ENCODE measurements at regions not wholly inside any gene's neighbourhood (a gene's known extent, or its start where the extent isn't known, plus 50 kb on each side); places are given as distances from the start of the nearest gene placed in this dataset.

DNA sequence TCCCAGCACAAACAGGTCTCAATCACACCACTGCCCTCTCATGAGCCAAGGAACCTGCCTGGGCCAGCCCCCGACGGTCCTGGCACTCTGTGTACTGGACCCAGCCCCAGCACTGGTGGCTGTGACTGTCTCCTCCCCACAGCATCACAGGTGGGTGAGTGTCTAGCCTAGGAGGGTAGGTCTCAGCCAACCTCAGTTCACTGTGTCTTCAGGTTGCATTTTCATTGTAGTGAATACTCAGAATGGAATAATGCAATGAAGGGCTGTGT lies 163.4 kb upstream of the NSMCE3 start:
- Mint-ChIP-seq H3K36me3 (no peaks in the 10 kb centered on the region), H3K4me1 (no peaks in the 10 kb centered on the region), H3K27ac (no peak overlapping the region), H3K4me3 (no peak overlapping the region), H3K27me3 (peaks cover 4% of the 10 kb centered on the region), H3K9me3 (no peaks in the 10 kb centered on the region)
- no peak for DNase-seq
- CTCF ChIA-PET: no interaction called here

GRCh38 chr15:29432191-29433049 lies 162.8 kb upstream of the NSMCE3 start:
- CTCF ChIA-PET: no interaction called here

DNA sequence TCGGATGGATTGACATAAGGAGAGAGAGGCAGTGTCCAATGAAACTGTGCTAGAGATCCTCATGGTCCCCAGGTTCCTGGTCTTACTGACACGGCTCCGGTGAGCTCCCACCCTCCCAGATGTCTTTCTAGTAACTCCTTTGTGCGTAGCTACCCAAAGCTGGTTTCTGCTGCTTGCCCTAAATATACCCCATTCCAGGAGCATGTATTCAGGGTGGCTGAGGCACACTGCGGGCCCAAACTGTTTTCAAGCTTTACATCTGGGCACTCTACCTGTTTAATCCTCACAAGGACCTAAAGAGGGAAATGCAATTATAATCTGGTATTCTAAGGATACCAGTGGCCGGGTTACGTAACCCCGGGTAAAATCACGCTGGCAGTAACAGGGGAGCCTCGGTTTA lies 161.2 kb upstream of the NSMCE3 start:
- no peak overlapping the region for H3K27ac Mint-ChIP-seq
- no peak overlapping the region for H3K4me3 Mint-ChIP-seq
- no peaks in the 10 kb centered on the region for H3K36me3 Mint-ChIP-seq
- no peak for DNase-seq
- peaks cover 8% of the 10 kb centered on the region for H3K27me3 Mint-ChIP-seq
- no peaks in the 10 kb centered on the region for H3K9me3 Mint-ChIP-seq
- CTCF ChIA-PET: no interaction called here
- no peaks in the 10 kb centered on the region for H3K4me1 Mint-ChIP-seq

More at GRCh38 chr15:29432191-29433049, 162.8 kb upstream of the NSMCE3 start:
- no peak overlapping the region for H3K27ac Mint-ChIP-seq
- no peaks in the 10 kb centered on the region for H3K4me1 Mint-ChIP-seq
- H3K4me3 Mint-ChIP-seq: no peak overlapping the region
- no peak for DNase-seq
- no peaks in the 10 kb centered on the region for H3K36me3 Mint-ChIP-seq
- H3K9me3 Mint-ChIP-seq: no peaks in the 10 kb centered on the region
- peaks cover 6% of the 10 kb centered on the region for H3K27me3 Mint-ChIP-seq

GRCh38 chr15:29430124-29430523 lies 160.5 kb upstream of the NSMCE3 start:
- no peak for DNase-seq
- Mint-ChIP-seq H3K36me3 (no peaks in the 10 kb centered on the region), H3K9me3 (no peaks in the 10 kb centered on the region), H3K27ac (no peak overlapping the region), H3K4me3 (no peak overlapping the region), H3K4me1 (no peaks in the 10 kb centered on the region), H3K27me3 (peaks cover 8% of the 10 kb centered on the region)
- CTCF ChIA-PET: no interaction called here

DNA sequence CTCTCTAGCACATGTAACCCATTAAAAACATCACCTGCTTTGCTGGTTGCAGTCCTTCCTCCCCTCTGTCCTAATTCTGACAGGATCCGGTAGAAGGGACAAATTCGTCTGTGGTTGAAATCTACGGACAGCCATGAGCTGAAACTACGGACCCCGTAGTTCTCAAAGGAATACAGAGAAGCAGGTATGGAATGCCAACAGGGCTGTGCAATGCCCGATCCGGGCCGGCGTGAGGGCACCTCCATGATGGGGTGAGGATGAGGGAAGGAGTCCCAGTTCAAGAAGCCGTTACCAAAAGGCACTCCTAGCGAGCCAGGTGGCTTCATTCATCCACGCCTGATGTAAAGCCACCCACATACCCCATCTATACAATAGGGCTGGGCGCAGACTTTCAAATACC lies 160.0 kb upstream of the NSMCE3 start:
- no peak overlapping the region for H3K27ac Mint-ChIP-seq
- H3K36me3 Mint-ChIP-seq: no peaks in the 10 kb centered on the region
- CTCF ChIA-PET: no interaction called here

DNA sequence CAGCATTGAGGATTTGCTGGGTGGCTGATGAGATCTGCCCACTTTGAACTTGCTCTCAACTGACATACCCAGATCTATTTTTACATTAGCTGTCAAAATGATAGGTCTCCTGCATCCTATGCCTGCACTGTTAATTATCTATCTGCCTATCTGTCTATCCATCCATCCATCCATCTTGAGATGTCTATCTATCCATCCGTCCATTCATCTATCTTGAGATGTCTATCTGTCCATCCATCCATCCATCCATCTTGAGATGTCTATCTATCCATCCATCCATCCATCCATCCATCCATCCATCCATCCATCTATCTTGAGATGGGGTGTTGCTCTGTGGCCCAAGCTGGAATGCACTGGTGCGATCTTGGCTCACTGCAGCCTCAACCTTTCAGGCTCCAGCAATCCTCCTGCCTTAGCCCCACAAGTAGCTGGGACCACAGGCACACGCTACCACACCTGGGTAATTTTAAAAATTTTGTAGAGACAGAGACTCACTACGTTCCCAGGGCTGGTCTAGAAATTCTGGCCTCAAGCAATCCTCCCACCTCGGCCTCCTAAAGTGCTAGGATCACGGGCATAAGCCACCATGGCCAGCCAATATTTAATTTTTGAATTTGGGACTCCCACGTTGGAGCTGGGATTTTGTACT lies 159.4 kb upstream of the NSMCE3 start:
- no peaks in the 10 kb centered on the region for H3K4me1 Mint-ChIP-seq
- no peak overlapping the region for H3K27ac Mint-ChIP-seq
- no peak overlapping the region for H3K4me3 Mint-ChIP-seq
- CTCF ChIA-PET: no interaction called here
- no peak for DNase-seq
- H3K9me3 Mint-ChIP-seq: peaks cover 2% of the 10 kb centered on the region
- H3K36me3 Mint-ChIP-seq: no peaks in the 10 kb centered on the region
- peaks cover 8% of the 10 kb centered on the region for H3K27me3 Mint-ChIP-seq

More for the DNA sequence above, 160.0 kb upstream of the NSMCE3 start:
- peaks cover 8% of the 10 kb centered on the region for H3K27me3 Mint-ChIP-seq
- DNase-seq: no peak
- no peak overlapping the region for H3K4me3 Mint-ChIP-seq
- H3K9me3 Mint-ChIP-seq: peaks cover 2% of the 10 kb centered on the region
- H3K4me1 Mint-ChIP-seq: no peaks in the 10 kb centered on the region

GRCh38 chr15:29425864-29426263 lies 156.2 kb upstream of the NSMCE3 start:
- no peak overlapping the region for H3K4me3 Mint-ChIP-seq
- H3K9me3 Mint-ChIP-seq: peaks cover 2% of the 10 kb centered on the region
- CTCF ChIA-PET: no interaction called here
- no peaks in the 10 kb centered on the region for H3K36me3 Mint-ChIP-seq
- no peak for DNase-seq
- peaks cover 4% of the 10 kb centered on the region for H3K27me3 Mint-ChIP-seq
- no peaks in the 10 kb centered on the region for H3K4me1 Mint-ChIP-seq
- no peak overlapping the region for H3K27ac Mint-ChIP-seq

- Mint-ChIP-seq H3K36me3 (no peaks in the 10 kb centered on the region), H3K4me3 (no peak overlapping the region), H3K27me3 (peaks cover 4% of the 10 kb centered on the region), H3K4me1 (no peaks in the 10 kb centered on the region), H3K9me3 (peaks cover 2% of the 10 kb centered on the region), H3K27ac (no peak overlapping the region)
- no peak for DNase-seq
- CTCF ChIA-PET: no interaction called here
These were observed 154.5 kb upstream of the NSMCE3 start for GRCh38 chr15:29424118-29424517.

- no peak overlapping the region for H3K4me3 Mint-ChIP-seq
- no peak overlapping the region for H3K27ac Mint-ChIP-seq
- CTCF ChIA-PET: no interaction called here
- no peaks in the 10 kb centered on the region for H3K36me3 Mint-ChIP-seq
- DNase-seq: no peak
- H3K4me1 Mint-ChIP-seq: no peaks in the 10 kb centered on the region
- H3K9me3 Mint-ChIP-seq: peaks cover 2% of the 10 kb centered on the region
- H3K27me3 Mint-ChIP-seq: peaks cover 3% of the 10 kb centered on the region
These were observed 153.0 kb upstream of the NSMCE3 start for GRCh38 chr15:29422606-29423005.

DNA sequence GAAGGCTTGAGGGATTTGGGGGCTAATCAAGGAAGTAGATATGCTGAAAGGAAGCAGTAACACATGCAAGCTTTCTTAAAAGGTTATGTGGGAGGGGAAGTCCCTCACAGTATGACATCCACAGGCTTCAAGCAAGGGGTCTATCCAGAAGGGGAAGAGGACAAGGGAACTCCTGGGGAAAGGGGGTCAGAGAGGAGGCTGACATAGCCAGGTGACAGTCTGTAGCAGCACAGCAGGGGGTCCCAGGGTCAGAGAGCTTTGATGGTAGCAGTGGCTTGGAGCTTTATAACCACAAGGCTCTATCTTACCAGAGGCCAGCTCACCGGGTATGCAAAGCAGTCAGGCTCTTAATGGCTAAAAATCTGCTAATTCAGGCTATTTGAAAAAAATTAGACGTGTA lies 150.6 kb upstream of the NSMCE3 start:
- H3K4me1 Mint-ChIP-seq: no peaks in the 10 kb centered on the region
- DNase-seq: no peak
- CTCF ChIA-PET: no interaction called here
- H3K4me3 Mint-ChIP-seq: no peak overlapping the region
- H3K27ac Mint-ChIP-seq: no peak overlapping the region
- no peaks in the 10 kb centered on the region for H3K36me3 Mint-ChIP-seq
- no peaks in the 10 kb centered on the region for H3K27me3 Mint-ChIP-seq
- H3K9me3 Mint-ChIP-seq: peaks cover 2% of the 10 kb centered on the region

GRCh38 chr15:29418931-29419330 lies 149.3 kb upstream of the NSMCE3 start:
- no peaks in the 10 kb centered on the region for H3K27me3 Mint-ChIP-seq
- no peaks in the 10 kb centered on the region for H3K9me3 Mint-ChIP-seq
- H3K27ac Mint-ChIP-seq: no peak overlapping the region
- H3K4me3 Mint-ChIP-seq: no peak overlapping the region
- H3K4me1 Mint-ChIP-seq: no peaks in the 10 kb centered on the region
- no peak for DNase-seq
- H3K36me3 Mint-ChIP-seq: no peaks in the 10 kb centered on the region
- CTCF ChIA-PET: no interaction called here

- Mint-ChIP-seq H3K36me3 (no peaks in the 10 kb centered on the region), H3K9me3 (no peaks in the 10 kb centered on the region), H3K27ac (no peak overlapping the region), H3K4me1 (no peaks in the 10 kb centered on the region), H3K27me3 (no peaks in the 10 kb centered on the region), H3K4me3 (no peak overlapping the region)
- CTCF ChIA-PET: no interaction called here
- DNase-seq: no peak
These were observed 148.6 kb upstream of the NSMCE3 start for GRCh38 chr15:29418178-29418577.

- CTCF ChIA-PET: no interaction called here
- H3K4me3 Mint-ChIP-seq: no peak overlapping the region
- H3K9me3 Mint-ChIP-seq: no peaks in the 10 kb centered on the region
- no peaks in the 10 kb centered on the region for H3K27me3 Mint-ChIP-seq
- no peak overlapping the region for H3K27ac Mint-ChIP-seq
- no peaks in the 10 kb centered on the region for H3K4me1 Mint-ChIP-seq
- H3K36me3 Mint-ChIP-seq: no peaks in the 10 kb centered on the region
- DNase-seq: no peak
These were observed 141.7 kb upstream of the NSMCE3 start for GRCh38 chr15:29411299-29411698.

GRCh38 chr15:29410338-29410737 lies 140.7 kb upstream of the NSMCE3 start:
- Mint-ChIP-seq H3K27ac (no peak overlapping the region), H3K4me3 (no peak overlapping the region), H3K9me3 (no peaks in the 10 kb centered on the region), H3K36me3 (no peaks in the 10 kb centered on the region), H3K4me1 (no peaks in the 10 kb centered on the region), H3K27me3 (no peaks in the 10 kb centered on the region)
- DNase-seq: no peak
- CTCF ChIA-PET: no interaction called here

- no peaks in the 10 kb centered on the region for H3K4me1 Mint-ChIP-seq
- no peaks in the 10 kb centered on the region for H3K27me3 Mint-ChIP-seq
- CTCF ChIA-PET: no interaction called here
- no peak overlapping the region for H3K27ac Mint-ChIP-seq
- no peak overlapping the region for H3K4me3 Mint-ChIP-seq
- no peaks in the 10 kb centered on the region for H3K9me3 Mint-ChIP-seq
- DNase-seq: no peak
- no peaks in the 10 kb centered on the region for H3K36me3 Mint-ChIP-seq
These were observed 140.3 kb upstream of the NSMCE3 start for GRCh38 chr15:29409890-29410289.
